WTC11 (cell line): ENCODE measurements at regions not wholly inside any gene's neighbourhood (a gene's known extent, or its start where the extent isn't known, plus 50 kb on each side); places are given as distances from the start of the nearest gene placed in this dataset.

Experiments used
- CBFB ChIP-seq: sonication (generic); formaldehyde crosslinking; IDR thresholded peaks from 2 replicates; pipeline ENCODE4 v1.8.1; 2022; ENCODE audit warnings: mild to moderate bottlenecking, low read depth, missing genetic modification reagents
- FOXK1 ChIP-seq: sonication (generic); formaldehyde crosslinking; IDR thresholded peaks from 2 replicates; pipeline ENCODE4 v1.8.0; 2022; ENCODE audit warnings: mild to moderate bottlenecking, moderate library complexity, missing genetic modification reagents
- NR2C2 ChIP-seq: sonication (generic); formaldehyde crosslinking; IDR thresholded peaks from 2 replicates; pipeline ENCODE4 v1.8.0; 2022; ENCODE audit warnings: mild to moderate bottlenecking, missing genetic modification reagents
- OVOL2 ChIP-seq: fragments of 250-450 bp; sonication (Bioruptor Pico); IDR thresholded peaks from 2 replicates; pipeline ENCODE4 v1.9.0; 2021; ENCODE audit warnings: mild to moderate bottlenecking, borderline replicate concordance
- ZNF232 ChIP-seq: sonication (generic); formaldehyde crosslinking; IDR thresholded peaks from 2 replicates; pipeline ENCODE4 v1.8.0; 2022; ENCODE audit warnings: mild to moderate bottlenecking, missing genetic modification reagents
- TF ChIP-seq, protein P1 (sequence below): fragments of 200-600 bp; IDR thresholded peaks from 2 replicates; pipeline ENCODE4 v1.8.0; 2022; ENCODE audit warnings: antibody characterized with exemption
- TF ChIP-seq, protein P2 (sequence below): sonication (generic); formaldehyde crosslinking; IDR thresholded peaks from 2 replicates; pipeline ENCODE4 v1.8.1; 2023; ENCODE audit warnings: mild to moderate bottlenecking, moderate library complexity, missing genetic modification reagents
- TF ChIP-seq, protein P3 (sequence below): sonication (generic); formaldehyde crosslinking; conservative IDR thresholded peaks from 2 replicates; pipeline ENCODE4 v1.8.1; 2022; ENCODE audit warnings: mild to moderate bottlenecking, missing genetic modification reagents

DNA sequence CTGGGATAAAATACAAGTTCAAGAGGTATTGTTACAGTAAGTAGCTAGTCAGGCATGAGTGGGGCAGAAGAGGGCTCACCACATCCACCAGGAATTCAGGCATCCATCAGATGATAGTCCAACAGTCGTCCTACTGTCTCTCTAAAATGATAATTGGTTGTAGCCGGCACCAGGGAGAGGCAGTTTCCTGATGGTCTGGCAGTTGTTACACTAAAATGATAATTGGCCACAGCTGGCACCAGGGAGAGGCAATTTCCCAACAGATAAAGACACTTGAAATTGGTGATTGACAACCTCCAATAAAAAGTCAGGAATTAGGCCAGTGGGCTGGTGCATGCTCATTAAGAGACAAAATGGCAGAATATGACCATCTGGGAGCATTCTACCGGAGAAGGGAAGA is 545.8 kb downstream of the AMY1C start:
- TF ChIP-seq NR2C2 (no peak), OVOL2 (CRISPR knock-in tag) (no peak), ZNF232 (CRISPR knock-in tag) (no peak), FOXK1 (CRISPR knock-in tag) (no peak), CBFB (no peak)
- TF ChIP-seq, protein P1, sequence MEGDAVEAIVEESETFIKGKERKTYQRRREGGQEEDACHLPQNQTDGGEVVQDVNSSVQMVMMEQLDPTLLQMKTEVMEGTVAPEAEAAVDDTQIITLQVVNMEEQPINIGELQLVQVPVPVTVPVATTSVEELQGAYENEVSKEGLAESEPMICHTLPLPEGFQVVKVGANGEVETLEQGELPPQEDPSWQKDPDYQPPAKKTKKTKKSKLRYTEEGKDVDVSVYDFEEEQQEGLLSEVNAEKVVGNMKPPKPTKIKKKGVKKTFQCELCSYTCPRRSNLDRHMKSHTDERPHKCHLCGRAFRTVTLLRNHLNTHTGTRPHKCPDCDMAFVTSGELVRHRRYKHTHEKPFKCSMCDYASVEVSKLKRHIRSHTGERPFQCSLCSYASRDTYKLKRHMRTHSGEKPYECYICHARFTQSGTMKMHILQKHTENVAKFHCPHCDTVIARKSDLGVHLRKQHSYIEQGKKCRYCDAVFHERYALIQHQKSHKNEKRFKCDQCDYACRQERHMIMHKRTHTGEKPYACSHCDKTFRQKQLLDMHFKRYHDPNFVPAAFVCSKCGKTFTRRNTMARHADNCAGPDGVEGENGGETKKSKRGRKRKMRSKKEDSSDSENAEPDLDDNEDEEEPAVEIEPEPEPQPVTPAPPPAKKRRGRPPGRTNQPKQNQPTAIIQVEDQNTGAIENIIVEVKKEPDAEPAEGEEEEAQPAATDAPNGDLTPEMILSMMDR = no peak
- TF ChIP-seq, protein P2, sequence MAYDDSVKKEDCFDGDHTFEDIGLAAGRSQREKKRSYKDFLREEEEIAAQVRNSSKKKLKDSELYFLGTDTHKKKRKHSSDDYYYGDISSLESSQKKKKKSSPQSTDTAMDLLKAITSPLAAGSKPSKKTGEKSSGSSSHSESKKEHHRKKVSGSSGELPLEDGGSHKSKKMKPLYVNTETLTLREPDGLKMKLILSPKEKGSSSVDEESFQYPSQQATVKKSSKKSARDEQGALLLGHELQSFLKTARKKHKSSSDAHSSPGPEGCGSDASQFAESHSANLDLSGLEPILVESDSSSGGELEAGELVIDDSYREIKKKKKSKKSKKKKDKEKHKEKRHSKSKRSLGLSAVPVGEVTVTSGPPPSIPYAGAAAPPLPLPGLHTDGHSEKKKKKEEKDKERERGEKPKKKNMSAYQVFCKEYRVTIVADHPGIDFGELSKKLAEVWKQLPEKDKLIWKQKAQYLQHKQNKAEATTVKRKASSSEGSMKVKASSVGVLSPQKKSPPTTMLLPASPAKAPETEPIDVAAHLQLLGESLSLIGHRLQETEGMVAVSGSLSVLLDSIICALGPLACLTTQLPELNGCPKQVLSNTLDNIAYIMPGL (CRISPR knock-in tag) = no peak
- TF ChIP-seq, protein P3, sequence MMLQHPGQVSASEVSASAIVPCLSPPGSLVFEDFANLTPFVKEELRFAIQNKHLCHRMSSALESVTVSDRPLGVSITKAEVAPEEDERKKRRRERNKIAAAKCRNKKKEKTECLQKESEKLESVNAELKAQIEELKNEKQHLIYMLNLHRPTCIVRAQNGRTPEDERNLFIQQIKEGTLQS = no peak
